HL-60/S4 (cell line): ENCODE measurements at regions not wholly inside any gene's neighbourhood (a gene's known extent, or its start where the extent isn't known, plus 50 kb on each side); places are given as distances from the start of the nearest gene placed in this dataset.

Experiments used
- in situ Hi-C: fragments of 300-500 bp; cut with MboI; formaldehyde crosslinking; loops from 2 replicates; pipeline ENCODE4 v1.14.3; 2022; ENCODE audit warnings: low sequenced_read_pairs

DNA sequence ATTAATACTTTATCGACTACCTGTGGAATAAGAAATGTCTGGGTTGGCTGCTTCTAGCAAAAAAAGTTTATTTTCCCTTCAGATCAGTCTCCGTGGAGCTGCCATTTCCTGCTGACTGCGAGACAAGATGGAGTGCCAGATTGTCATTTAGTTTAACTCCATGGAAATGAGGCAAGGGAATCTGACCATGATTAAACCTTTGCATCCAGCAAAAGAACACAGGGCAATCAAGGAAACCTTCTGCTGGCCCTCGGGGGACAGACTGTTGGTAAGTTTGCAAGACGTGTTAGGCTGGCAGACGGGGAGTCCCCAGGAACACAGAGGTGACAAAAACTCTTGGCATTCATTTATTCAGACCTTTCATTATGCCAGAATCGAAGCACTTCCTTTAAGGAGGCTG lies 52.2 kb upstream of the SPACA1 start:
- in situ Hi-C loops: no loop called here

DNA sequence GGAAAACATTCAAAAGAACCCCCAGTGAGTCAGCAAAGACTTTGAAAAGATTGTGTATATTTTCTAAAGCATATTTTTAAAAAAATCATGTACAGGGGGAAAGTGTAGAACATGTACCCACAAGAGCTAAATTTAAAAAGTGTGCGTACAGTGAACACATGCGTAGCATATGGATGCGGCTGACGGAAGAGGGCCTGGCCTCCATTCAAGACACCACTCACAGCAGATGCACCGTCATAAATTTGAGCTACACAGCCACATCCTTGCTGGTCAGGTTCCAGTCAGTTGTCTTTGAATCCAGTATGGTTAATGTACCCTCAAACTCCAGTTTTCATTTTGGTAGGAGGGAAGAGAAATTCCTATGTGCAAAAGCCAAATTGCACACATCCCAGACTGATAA lies 54.3 kb upstream of the SPACA1 start:
- in situ Hi-C loops: no loop called here

DNA sequence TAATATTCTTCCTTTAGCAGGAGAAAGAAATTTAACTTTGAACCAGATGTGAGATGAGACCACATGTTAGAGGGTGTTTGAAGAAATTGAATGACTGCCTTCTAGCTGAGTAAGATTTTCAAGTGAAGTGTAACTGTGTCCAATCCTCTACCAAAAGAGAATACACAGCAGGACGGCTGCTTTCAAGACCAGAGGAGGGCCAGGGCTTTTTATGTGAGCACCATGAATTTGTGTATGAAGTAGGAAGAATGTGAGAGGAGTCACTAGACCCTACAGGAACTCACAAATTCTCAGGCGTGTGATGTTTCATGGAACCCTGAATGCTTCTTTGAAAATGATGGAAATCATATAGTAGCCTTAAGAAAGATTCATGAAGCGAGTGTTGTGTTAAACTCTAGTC lies 56.8 kb upstream of the SPACA1 start:
- in situ Hi-C loops: no loop called here

DNA sequence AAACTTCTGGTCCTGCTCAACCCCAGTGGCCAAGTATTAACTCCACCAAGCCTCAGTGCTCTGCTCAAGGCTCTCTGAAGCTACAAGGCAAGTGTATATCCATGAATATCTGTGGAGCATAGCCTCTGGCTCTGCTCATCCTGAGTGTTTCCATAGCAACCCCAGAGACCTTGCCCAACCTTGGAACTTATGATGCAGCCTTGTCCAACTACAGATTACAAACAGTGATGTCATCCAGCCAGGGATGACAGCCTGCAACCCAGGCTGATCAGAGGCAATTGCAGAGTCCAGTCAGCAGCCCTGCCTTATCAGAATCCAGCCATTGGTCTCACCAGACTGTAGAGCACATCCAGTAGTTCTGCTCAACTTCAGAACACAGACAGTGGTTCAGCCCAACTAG lies 65.5 kb upstream of the SPACA1 start:
- in situ Hi-C loops: no loop called here

- in situ Hi-C loops: no loop called here
Measured at GRCh38 chr6:87979737-87980136, 67.9 kb upstream of the SPACA1 start.

GRCh38 chr6:87976616-87977015 lies 71.0 kb upstream of the SPACA1 start:
- in situ Hi-C loops: no loop called here

- in situ Hi-C loops: no loop called here
Measured at GRCh38 chr6:87975561-87975960, 72.1 kb upstream of the SPACA1 start.

DNA sequence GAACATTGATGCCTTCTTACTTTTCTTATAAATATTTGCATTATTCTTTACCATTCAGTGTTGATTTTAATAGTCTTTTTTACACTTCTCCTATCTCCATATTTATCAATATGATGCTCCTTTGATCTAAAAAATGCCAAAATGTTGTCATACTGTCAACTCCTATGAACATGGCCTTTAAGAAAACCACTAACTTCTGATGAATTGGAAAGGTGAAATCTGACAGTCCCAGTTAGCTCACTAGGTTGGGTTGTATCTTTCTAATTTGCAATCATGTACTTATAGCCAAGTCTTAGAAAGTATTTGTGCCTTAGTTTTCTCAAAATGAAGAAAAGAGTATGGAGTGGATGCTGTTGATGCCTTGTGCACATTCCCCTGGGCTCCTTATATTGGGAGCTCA lies 75.4 kb upstream of the SPACA1 start:
- in situ Hi-C loops: no loop called here

DNA sequence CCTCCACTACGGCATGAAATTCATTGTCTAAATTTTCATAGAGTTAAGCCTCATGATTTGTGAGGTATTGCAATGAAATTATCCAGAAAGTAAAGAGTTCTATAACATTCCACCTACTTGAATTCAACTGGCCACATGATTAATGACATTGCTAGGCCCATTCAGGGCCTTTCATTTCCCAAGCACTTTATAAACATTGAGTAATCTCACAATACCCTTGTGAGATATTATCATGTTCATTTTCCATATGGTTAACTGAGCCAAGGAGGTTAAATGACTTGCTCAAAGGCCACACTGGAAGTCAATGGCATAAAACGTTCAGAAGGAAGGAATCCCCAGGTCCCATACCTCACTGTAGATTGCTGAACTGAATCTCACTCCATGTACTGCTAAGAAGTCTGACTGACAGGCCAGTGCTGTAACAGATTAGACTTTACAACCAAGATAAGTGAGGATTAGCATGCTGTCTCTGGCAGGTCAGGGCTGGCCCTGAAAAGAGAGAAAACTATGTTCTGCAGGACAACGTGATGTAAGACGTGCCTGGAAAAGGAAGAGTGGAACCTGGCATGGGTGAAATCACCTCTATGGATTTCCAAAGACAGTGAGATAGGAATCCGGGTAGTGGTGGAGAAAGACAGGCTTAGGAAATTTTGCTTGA lies 75.9 kb upstream of the SPACA1 start:
- in situ Hi-C loops: no loop called here

DNA sequence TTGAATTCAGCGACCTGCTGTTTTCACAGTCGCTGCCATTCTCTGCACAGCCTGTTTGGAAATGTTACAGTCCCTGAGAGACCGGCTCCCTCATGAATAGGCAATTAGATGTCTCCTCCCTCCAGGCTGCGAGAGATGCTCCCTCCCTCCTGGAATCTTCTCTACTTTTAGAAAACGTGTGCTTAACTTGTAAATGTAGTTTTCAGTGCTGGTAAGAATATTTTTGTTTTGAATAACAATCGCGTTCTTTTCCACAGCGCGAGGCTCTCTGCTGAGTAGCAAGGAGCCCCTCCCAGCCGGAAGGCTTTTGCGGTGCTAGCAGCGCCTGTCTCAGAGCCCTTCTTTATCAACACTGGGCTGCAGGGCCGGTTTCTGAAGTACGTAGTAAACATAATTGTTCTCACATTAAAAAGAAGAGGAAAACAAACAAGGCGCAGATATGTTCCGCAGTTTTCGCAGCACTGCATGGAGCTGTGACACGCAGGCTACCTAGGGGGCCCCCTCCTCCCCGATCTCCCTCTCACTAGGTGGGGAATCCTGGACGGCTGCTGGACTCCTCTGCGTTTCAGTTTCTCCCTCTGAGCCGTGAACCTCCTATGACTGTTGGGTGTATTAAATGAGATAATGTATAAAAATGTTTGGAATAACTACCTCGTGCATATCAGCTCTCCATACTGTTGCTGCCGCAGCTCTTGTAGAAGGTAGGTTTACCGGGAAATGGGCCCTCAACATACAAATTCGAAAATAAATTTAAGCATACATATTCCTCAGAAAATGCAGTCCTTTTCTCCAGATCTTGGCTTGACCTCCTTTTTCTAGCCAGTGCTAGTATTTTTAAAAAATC lies 79.0 kb upstream of the SPACA1 start:
- in situ Hi-C loops: no loop called here

DNA sequence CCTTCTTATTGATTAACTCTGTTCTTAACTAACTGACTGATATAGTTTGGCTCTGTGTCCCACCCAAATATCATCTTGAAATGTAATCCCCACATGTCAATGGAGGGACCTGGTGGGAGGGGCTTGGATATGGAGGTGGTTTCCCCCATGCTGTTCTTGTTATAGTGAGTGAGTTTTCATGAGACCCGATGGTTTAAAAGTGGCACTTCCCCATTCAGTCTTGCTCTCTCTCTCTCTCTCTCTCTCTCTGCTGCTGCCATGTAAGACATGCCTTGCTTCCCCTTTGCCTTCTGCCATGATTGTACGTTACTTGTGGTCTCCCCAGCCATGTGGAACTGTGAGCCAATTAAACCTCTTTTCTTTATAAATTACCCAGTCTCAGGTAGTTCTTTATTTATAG lies 81.8 kb upstream of the SPACA1 start:
- in situ Hi-C loops: no loop called here

GRCh38 chr6:87959083-87959482 lies 88.6 kb upstream of the SPACA1 start:
- in situ Hi-C loops: no loop called here

- in situ Hi-C loops: no loop called here
Measured at GRCh38 chr6:87951751-87952150, 95.9 kb upstream of the SPACA1 start.

DNA sequence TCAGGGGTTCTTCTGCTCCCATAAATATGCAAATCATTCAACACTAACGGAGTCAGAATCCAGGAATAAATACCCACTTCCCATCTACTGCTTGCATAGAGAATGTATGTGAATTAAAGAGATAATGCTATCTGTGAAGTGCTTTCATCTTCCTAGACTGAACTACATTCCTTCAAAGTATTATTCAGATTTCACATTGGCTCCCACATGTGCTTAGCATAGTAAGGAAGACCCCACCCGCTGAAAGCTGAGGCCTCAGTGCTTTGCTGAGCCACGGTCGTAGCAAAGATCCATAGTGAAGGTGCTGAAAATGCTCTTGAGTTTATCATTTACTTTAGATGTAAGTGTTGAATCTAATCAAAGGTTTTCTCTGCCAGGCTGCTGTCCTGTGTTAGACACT lies 97.0 kb upstream of the SPACA1 start:
- in situ Hi-C loops: no loop called here

DNA sequence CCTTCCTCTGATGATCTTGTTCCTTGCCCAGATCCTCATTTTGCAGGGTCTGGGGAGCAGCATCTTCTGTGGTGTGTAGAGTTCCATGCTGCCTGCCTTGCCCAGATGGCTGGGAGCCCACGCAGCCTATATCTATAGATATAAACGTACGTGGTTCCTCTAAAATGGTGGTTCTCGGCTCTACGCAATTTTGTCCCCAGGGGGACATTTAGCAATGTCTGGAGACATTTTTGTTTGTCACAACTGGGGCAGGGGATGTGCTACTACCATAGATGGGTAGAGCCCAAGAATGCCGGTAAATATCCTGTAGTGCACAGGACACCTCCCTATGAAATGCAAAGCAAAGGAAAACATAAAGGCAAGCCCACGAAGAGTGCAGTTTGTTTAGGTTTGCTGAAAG lies 98.4 kb upstream of the SPACA1 start:
- in situ Hi-C loops: loop anchor here (25.0 kb wide), 1 partner anchor 913 kb away; no protein-coding TSS in a partner anchor

DNA sequence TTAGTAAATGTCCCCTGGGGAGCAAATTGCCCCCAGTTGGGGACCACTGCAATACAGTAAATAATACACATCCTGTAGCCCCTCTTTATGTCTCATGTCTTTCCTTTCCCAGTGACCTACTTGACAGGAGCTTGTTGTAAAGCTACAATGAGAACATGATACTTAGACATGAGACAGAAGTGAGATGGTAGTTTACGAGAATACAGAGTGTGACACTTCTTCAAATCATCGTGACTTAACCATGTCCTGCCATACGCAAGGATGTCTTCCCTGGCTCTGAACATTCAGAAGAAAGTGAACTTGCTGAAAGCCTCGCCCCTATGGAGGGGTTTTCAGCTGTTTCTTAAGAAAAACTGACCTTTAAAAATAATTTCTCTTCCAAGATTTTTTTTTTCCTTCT lies 101.0 kb upstream of the SPACA1 start:
- in situ Hi-C loops: loop anchor here (25.0 kb wide), 1 partner anchor 916 kb away; no protein-coding TSS in a partner anchor

DNA sequence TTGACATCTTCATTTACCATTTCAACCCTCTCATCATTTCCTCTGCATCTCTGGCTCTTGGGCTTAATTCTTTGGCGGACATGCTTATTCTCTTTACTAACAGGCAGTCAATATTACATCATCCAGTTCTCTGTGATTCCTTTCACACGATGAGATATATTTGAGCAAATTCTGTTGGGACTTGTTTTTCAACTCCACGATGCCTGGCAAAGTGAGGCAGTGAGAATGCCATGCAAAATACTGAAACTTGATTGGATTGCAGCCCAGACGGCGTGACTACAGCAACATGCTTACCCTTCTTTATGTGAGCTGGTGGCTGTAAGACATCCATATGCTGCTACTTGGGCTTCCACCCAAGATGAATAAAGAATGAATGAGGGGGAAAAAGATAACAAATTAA lies 101.7 kb upstream of the SPACA1 start:
- in situ Hi-C loops: loop anchor here (25.0 kb wide), 1 partner anchor 916 kb away; no protein-coding TSS in a partner anchor

DNA sequence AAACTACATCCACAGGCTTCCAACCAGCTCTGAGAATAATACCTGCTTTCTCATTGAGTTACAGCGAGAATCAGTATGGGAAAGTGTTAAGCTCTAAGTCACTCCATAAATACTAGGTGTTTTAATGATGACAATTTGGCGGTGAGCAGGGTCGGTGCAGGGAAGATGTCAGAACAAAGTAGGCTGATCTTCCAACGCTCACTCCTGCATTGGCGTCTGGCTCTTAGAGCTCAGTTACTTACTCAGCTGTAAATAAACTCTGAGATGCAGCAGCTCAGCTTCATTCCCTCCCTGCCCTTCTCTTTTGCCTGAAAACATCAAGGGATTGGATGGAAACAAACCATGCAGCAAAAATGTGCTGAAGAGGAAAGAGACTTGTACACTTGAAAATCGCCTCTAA lies 102.5 kb upstream of the SPACA1 start:
- in situ Hi-C loops: loop anchor here (25.0 kb wide), 1 partner anchor 917 kb away; no protein-coding TSS in a partner anchor

GRCh38 chr6:87944541-87944954 lies 103.1 kb upstream of the SPACA1 start:
- in situ Hi-C loops: loop anchor here (25.0 kb wide), 1 partner anchor 918 kb away; no protein-coding TSS in a partner anchor

GRCh38 chr6:87943191-87943590 lies 104.5 kb upstream of the SPACA1 start:
- in situ Hi-C loops: loop anchor here (25.0 kb wide), 1 partner anchor 919 kb away; no protein-coding TSS in a partner anchor

DNA sequence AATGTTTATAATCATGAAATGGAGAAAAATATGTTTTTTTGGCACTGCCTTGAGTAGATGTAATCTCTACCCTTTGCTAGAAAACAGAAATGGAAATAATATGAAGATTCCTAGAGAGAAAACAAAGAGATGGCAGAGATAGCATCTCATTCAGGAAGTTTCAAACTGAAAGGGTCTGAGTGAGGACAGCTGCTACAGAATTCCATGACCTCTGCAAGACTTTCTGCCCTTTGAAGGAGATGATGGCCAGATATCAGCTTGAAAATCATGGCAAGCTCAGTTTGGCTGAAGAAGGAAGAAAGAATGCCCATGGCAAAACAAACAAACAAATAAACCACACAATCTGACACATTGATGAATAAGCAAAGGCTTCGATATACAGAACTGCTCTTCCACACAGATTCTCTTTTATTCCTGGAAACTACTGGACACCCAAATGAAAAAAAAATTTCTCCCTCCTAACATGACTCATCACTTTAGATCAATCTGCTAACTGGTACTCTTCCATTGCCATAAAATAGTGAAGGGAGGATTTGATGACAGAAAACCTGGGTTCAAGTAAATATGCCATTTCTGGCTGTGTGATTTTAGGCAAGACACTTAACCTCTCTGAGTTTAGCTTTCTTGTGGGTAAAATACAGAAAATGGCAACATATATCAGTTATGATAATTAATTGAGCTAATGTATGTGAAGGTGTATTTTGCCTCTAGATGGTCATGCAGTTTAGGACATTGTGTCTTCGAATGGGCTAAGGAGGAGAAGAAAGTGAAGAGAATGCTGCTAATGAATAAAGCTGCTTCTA lies 105.9 kb upstream of the SPACA1 start:
- in situ Hi-C loops: loop anchor here (25.0 kb wide), 1 partner anchor 921 kb away; no protein-coding TSS in a partner anchor
